K562 (cell line): ENCODE measurements at regions not wholly inside any gene's neighbourhood (a gene's known extent, or its start where the extent isn't known, plus 50 kb on each side); places are given as distances from the start of the nearest gene placed in this dataset.

ENCODE experiments used
- ATAC-seq: fragments of 200-7000 bp; cut with Tn5 transposase; 3 replicates; pipeline ENCODE4 v1.9.1; 2020; ENCODE audit warnings: moderate library complexity
- BruUV-seq: library from RNA; stranded (reverse); fragments of 400-500 nt; replicated peaks from 2 replicates; lab custom pipeline; 2021; lab: Mats Ljungman, UMichigan
- CTCF ChIA-PET: fragments of 300-600 bp; formaldehyde crosslinking; extraction: SDS; loops from one replicate; lab custom pipeline; 2021; ENCODE audit warnings: low intra/inter-chr PET ratio; lab: Yijun Ruan, JAX
- POLR2A ChIA-PET: fragments of 300-600, 350-650 bp; sonication (Branson Sonifier 250); formaldehyde crosslinking; extraction: SDS; loops from one replicate; lab custom pipeline; 2021; ENCODE audit warnings: antibody characterized with exemption, inconsistent platforms; lab: Yijun Ruan, JAX
- DNase-seq, 4 experiments: peaks; one replicate each; pipeline versions ENCODE4 v3.0.0 to v3.0.0-alpha.2; 2011 to 2018; ENCODE audit warnings: low spot score in 3 of 4, mixed read lengths in 3 of 4; ENCODE audit errors: extremely low read depth in 1 of 4
- FAIRE-seq: peaks from 2 replicates; lab custom pipeline; 2011; peaks lifted over from hg19 to GRCh38; lab: Jason Lieb, UNC
- H2AFZ ChIP-seq: 2 replicates; pipeline ENCODE4 v1.6.0; 2011; ENCODE audit warnings: low read depth, low read length, control low read depth, inconsistent platforms
- H3K27ac ChIP-seq: fragments of 200-600 bp; 3 replicates; pipeline ENCODE4 v1.8.0; 2011; ENCODE audit warnings: low read depth, mild to moderate bottlenecking, control low read depth, inconsistent platforms, low read length, moderate library complexity, mixed read lengths; ENCODE audit errors: extremely low read depth
- H3K27me3 ChIP-seq, 2 experiments: fragments of 300-600 bp in 1 of 2; 2 replicates in 1 of 2; 3 replicates in 1 of 2; pipeline versions ENCODE4 v1.6.0 to v1.8.0; 2011; ENCODE audit warnings: inconsistent platforms in 2 of 2, low read length in 2 of 2, mild to moderate bottlenecking in 1 of 2, mixed read lengths in 1 of 2, moderate library complexity in 1 of 2; ENCODE audit not compliant: control insufficient read depth in 2 of 2, insufficient read depth in 2 of 2
- H3K36me3 ChIP-seq: fragments of 300-600 bp; 3 replicates; pipeline ENCODE4 v1.8.0; 2011; ENCODE audit warnings: mild to moderate bottlenecking, low read length, inconsistent platforms; ENCODE audit not compliant: control insufficient read depth, insufficient read depth
- H3K4me1 ChIP-seq, 2 experiments: fragments of 200-600 bp in 1 of 2; replicated peaks in 1 of 2; 2 replicates in 1 of 2; 3 replicates in 1 of 2; pipeline versions ENCODE4 v1.5.1 to v1.8.0; 2011; ENCODE audit warnings: inconsistent platforms in 2 of 2, low read length in 2 of 2, mild to moderate bottlenecking in 1 of 2, mixed read lengths in 1 of 2, moderate library complexity in 1 of 2; ENCODE audit not compliant: control insufficient read depth in 2 of 2, insufficient read depth in 2 of 2
- H3K4me2 ChIP-seq: 2 replicates; pipeline ENCODE4 v1.6.1; 2011; ENCODE audit warnings: low read length, control low read depth, inconsistent platforms, mixed read lengths; ENCODE audit not compliant: insufficient read depth
- H3K4me3 ChIP-seq: fragments of 200-600 bp; sonication (generic), shearing (Covaris generic); 2 replicates; pipeline ENCODE4 v1.5.1; 2016; ENCODE audit warnings: control low read depth, inconsistent platforms
- H3K79me2 ChIP-seq: fragments of 200-600 bp; 3 replicates; pipeline ENCODE4 v1.8.0; 2011; ENCODE audit warnings: low read length, inconsistent platforms; ENCODE audit not compliant: control insufficient read depth, insufficient read depth
- H3K9ac ChIP-seq, 2 experiments: 2 replicates each; pipeline versions ENCODE4 v1.6.0 to v1.6.1; 2011; ENCODE audit warnings: low read depth in 2 of 2, low read length in 2 of 2, control low read depth in 1 of 2, inconsistent platforms in 1 of 2, mild to moderate bottlenecking in 1 of 2, mixed read lengths in 1 of 2; ENCODE audit not compliant: insufficient read depth in 1 of 2
- H3K9me1 ChIP-seq: one replicate; pipeline ENCODE4 v1.6.0; 2011; ENCODE audit warnings: inconsistent platforms, mild to moderate bottlenecking, low read length, moderate library complexity; ENCODE audit not compliant: control insufficient read depth, insufficient read depth
- H3K9me3 ChIP-seq: replicated peaks from 2 replicates; pipeline ENCODE4 v1.5.1; 2011; ENCODE audit warnings: low read depth, low read length, inconsistent platforms; ENCODE audit not compliant: control insufficient read depth, insufficient read depth
- H4K20me1 ChIP-seq: replicated peaks from 2 replicates; pipeline ENCODE4 v1.6.1; 2011; ENCODE audit warnings: low read length, inconsistent platforms, mixed read lengths; ENCODE audit not compliant: control insufficient read depth, insufficient read depth
- BRD4 ChIP-seq: fragments of 200-600 bp; sonication (generic); IDR thresholded peaks from 2 replicates; pipeline ENCODE4 v1.6.1; 2017; ENCODE audit warnings: inconsistent platforms
- CGGBP1 ChIP-seq: fragments of 250-450 bp; sonication (Bioruptor Pico); IDR thresholded peaks from 2 replicates; pipeline ENCODE4 v1.9.0; 2021; ENCODE audit warnings: mild to moderate bottlenecking
- ELK1 ChIP-seq: sonication (generic); formaldehyde crosslinking; IDR thresholded peaks from 2 replicates; pipeline ENCODE4 v1.8.1; 2022; ENCODE audit warnings: missing genetic modification reagents
- GABPB2 ChIP-seq: fragments of 250-450 bp; sonication (Bioruptor Pico); conservative IDR thresholded peaks from 2 replicates; pipeline ENCODE4 v1.5.1; 2021; ENCODE audit warnings: mild to moderate bottlenecking
- ID3 ChIP-seq, 2 experiments: fragments of 250-450 bp in 1 of 2; fragments of 450-650 bp in 1 of 2; sonication (Bioruptor Pico) in 1 of 2; IDR thresholded peaks; 2 replicates each; pipeline versions ENCODE4 v1.6.1 to v1.8.0; 2016 to 2021; ENCODE audit warnings: mild to moderate bottlenecking in 2 of 2, moderate library complexity in 2 of 2, missing compliant biosample characterization in 1 of 2, missing genetic modification characterization in 1 of 2
- IRF2 ChIP-seq: sonication (generic); formaldehyde crosslinking; IDR thresholded peaks from 2 replicates; pipeline ENCODE4 v1.8.1; 2022; ENCODE audit warnings: mild to moderate bottlenecking, missing genetic modification reagents
- KDM2B ChIP-seq: fragments of 250-450 bp; sonication (Bioruptor Pico); IDR thresholded peaks from 2 replicates; pipeline ENCODE4 v1.8.0; 2021; ENCODE audit warnings: mild to moderate bottlenecking, moderate library complexity
- KLF16 ChIP-seq: IDR thresholded peaks from 2 replicates; pipeline ENCODE4 v1.6.1; 2016; ENCODE audit warnings: antibody characterized with exemption
- MXI1 ChIP-seq: IDR thresholded peaks from 2 replicates; pipeline ENCODE4 v1.6.1; 2011; ENCODE audit warnings: low read depth, mild to moderate bottlenecking, improper control_type of control experiment, low read length
- PHF20 ChIP-seq: fragments of 450-650 bp; IDR thresholded peaks from 2 replicates; pipeline ENCODE4 v1.6.1; 2018; ENCODE audit not compliant: partially characterized antibody
- POU5F1 ChIP-seq: fragments of 150-350 bp; IDR thresholded peaks from 2 replicates; pipeline ENCODE4 v1.6.1; 2014; ENCODE audit warnings: borderline replicate concordance, low read length, low read depth, mild to moderate bottlenecking; ENCODE audit not compliant: partially characterized antibody
- PPARD ChIP-seq: fragments of 250-450 bp; sonication (Bioruptor Pico); IDR thresholded peaks from 2 replicates; pipeline ENCODE4 v1.8.0; 2022; ENCODE audit warnings: inconsistent platforms, mild to moderate bottlenecking, moderate library complexity
- RAD21 ChIP-seq, 2 experiments: fragments of 250-450 bp in 1 of 2; fragments of 450-650 bp in 1 of 2; sonication (Bioruptor Pico) in 1 of 2; formaldehyde crosslinking in 1 of 2; IDR thresholded peaks in 1 of 2; conservative IDR thresholded peaks in 1 of 2; 2 replicates each; pipeline versions ENCODE4 v1.4.0 to v1.8.0; 2020 to 2022; ENCODE audit warnings: mild to moderate bottlenecking in 2 of 2, moderate library complexity in 1 of 2
- RBM39 ChIP-seq: fragments of 200-400 bp; formaldehyde crosslinking; optimal IDR thresholded peaks from 2 replicates; pipeline ENCODE3; 2018; ENCODE audit warnings: low read depth, low read length
- RFX1 ChIP-seq: fragments of 450-650 bp; IDR thresholded peaks from 2 replicates; pipeline ENCODE4 v1.6.1; 2016; ENCODE audit warnings: mild to moderate bottlenecking, moderate library complexity
- SPI1 ChIP-seq: IDR thresholded peaks from 2 replicates; pipeline ENCODE4 v1.6.1; 2011; ENCODE audit warnings: low read depth, low read length, control low read depth, borderline replicate concordance
- ZBTB9 ChIP-seq: fragments of 450-650 bp; formaldehyde crosslinking; IDR thresholded peaks from 2 replicates; pipeline ENCODE4 v1.4.0; 2020; ENCODE audit warnings: mild to moderate bottlenecking, moderate library complexity
- ZFP30 ChIP-seq: fragments of 250-450 bp; sonication (Bioruptor Pico); IDR thresholded peaks from 2 replicates; pipeline ENCODE4 v1.8.0; 2022; ENCODE audit warnings: moderate library complexity, mild to moderate bottlenecking, inconsistent platforms, borderline replicate concordance
- ZNF561 ChIP-seq: fragments of 450-650 bp; formaldehyde crosslinking; conservative IDR thresholded peaks from 2 replicates; pipeline ENCODE4 v1.4.0; 2020; ENCODE audit warnings: mild to moderate bottlenecking, moderate library complexity
- WGBS: fragments of 100-300 bp; shearing (Covaris generic); methylation state at CpG from one replicate; pipeline ENCODE4 v1.1.6; 2016; ENCODE audit warnings: low coverage, mixed read lengths; ENCODE audit not compliant: insufficient coverage; ENCODE audit errors: missing lambda C conversion rate; 5-methylcytosine and 5-hydroxymethylcytosine counted together
- in situ Hi-C: fragments of 300-500 bp; cut with MboI; formaldehyde crosslinking; loops from 4 replicates; pipeline ENCODE4 v1.15.0; 2018; ENCODE audit warnings: inconsistent platforms, mixed read lengths
- intact Hi-C: fragments of 100-400 bp; cut with micrococcal nuclease; formaldehyde crosslinking; loops from 2 replicates; pipeline ENCODE4 v1.14.2; 2022

- no TSS peak for BruUV-seq
- Histone ChIP-seq H3K9me3 (no peaks in the 10 kb centered on the region), H3K4me1 (peaks cover 0 to 6% of the 10 kb centered on the region in 2 experiments; a peak in 1 of 5 replicates), H3K9me1 (no peaks in the 10 kb centered on the region), H3K36me3 (no peaks in the 10 kb centered on the region), H3K4me2 (no peak overlapping the region), H3K27me3 (peaks cover 16 to 33% of the 10 kb centered on the region in 2 experiments), H3K9ac (no peak overlapping the region), H2AFZ (no peak overlapping the region), H3K79me2 (no peaks in the 10 kb centered on the region), H3K27ac (no peak overlapping the region), H4K20me1 (no peaks in the 10 kb centered on the region), H3K4me3 (no peak overlapping the region)
- FAIRE-seq (no peak), DNase-seq (no peak), ATAC-seq (no peak)
- in situ Hi-C loops, result no loop called here
- POLR2A ChIA-PET, result interaction anchor here (0.6 kb wide), 1 partner anchor 127 kb away, joined by 3 read pairs; no protein-coding TSS in a partner anchor
- intact Hi-C loops, result no loop called here
- WGBS, result 2% methylated on average over 6 of the region's 6 CpGs
- CTCF ChIA-PET, result no interaction called here
- TF ChIP-seq RBM39, result no peak
- no peak for TF ChIP-seq PHF20
- TF ChIP-seq ZBTB9 (CRISPR knock-in tag), result no peak
- TF ChIP-seq BRD4, result no peak
- no peak for TF ChIP-seq ZNF561 (CRISPR knock-in tag)
- TF ChIP-seq KDM2B (CRISPR knock-in tag), result no peak
- TF ChIP-seq MXI1, result no peak
- TF ChIP-seq SPI1, result no peak
- no peak for TF ChIP-seq IRF2 (CRISPR knock-in tag)
- no peak for TF ChIP-seq ELK1 (CRISPR knock-in tag)
- no peak for TF ChIP-seq PPARD (CRISPR knock-in tag)
- TF ChIP-seq ID3 (CRISPR knock-in tag; IDR thresholded peaks at IDR 0.05), result no peak
- TF ChIP-seq ID3 (tag; IDR thresholded peaks at IDR 0.05), result no peak
- no peak for TF ChIP-seq RFX1
- TF ChIP-seq CGGBP1 (CRISPR knock-in tag), result no peak
- TF ChIP-seq POU5F1, result no peak
- TF ChIP-seq KLF16, result no peak
- TF ChIP-seq GABPB2 (CRISPR knock-in tag), result no peak
- no peak for TF ChIP-seq RAD21 (CRISPR knock-in tag; conservative IDR thresholded peaks at IDR 0.05 in 1 of 2, IDR thresholded peaks at IDR 0.05 in 1 of 2)
- no peak for TF ChIP-seq ZFP30 (CRISPR knock-in tag)
These were observed 55.7 kb upstream of the EML4 start for GRCh38 chr2:42113452-42113851.
